OCI-LY1 (cell line): ENCODE measurements at regions not wholly inside any gene's neighbourhood (a gene's known extent, or its start where the extent isn't known, plus 50 kb on each side); places are given as distances from the start of the nearest gene placed in this dataset.

Source experiments
- H2AFZ ChIP-seq: fragments of 200-600 bp; sonication (generic), shearing (Covaris generic); 2 replicates; pipeline ENCODE4 v1.6.0; 2014; ENCODE audit warnings: antibody characterized with exemption, mild to moderate bottlenecking, low read length
- H3F3A ChIP-seq: fragments of 200-600 bp; sonication (generic), shearing (Covaris generic); 2 replicates; pipeline ENCODE4 v1.6.0; 2014; ENCODE audit warnings: mild to moderate bottlenecking, antibody characterized with exemption, low read length, moderate library complexity; ENCODE audit not compliant: insufficient read depth
- H3K27ac ChIP-seq: fragments of 200-600 bp; sonication (generic); 2 replicates; pipeline ENCODE4 v1.5.1; 2014; ENCODE audit warnings: low read length, mixed run types, mild to moderate bottlenecking, low read depth; ENCODE audit not compliant: poor library complexity, severe bottlenecking
- H3K27me3 ChIP-seq: fragments of 200-600 bp; sonication (generic); 2 replicates; pipeline ENCODE4 v1.6.0; 2014; ENCODE audit warnings: antibody characterized with exemption, mild to moderate bottlenecking, low read length, moderate library complexity; ENCODE audit not compliant: insufficient read depth
- H3K36me3 ChIP-seq: fragments of 200-600 bp; sonication (generic); 2 replicates; pipeline ENCODE4 v1.6.1; 2014; ENCODE audit warnings: mild to moderate bottlenecking, antibody characterized with exemption, low read length, moderate library complexity, mixed read lengths; ENCODE audit not compliant: insufficient read depth
- H3K4me1 ChIP-seq: fragments of 200-600 bp; sonication (generic); 2 replicates; pipeline ENCODE4 v1.5.1; 2014; ENCODE audit warnings: mild to moderate bottlenecking, low read length, moderate library complexity; ENCODE audit not compliant: insufficient read depth, severe bottlenecking
- H3K4me2 ChIP-seq: fragments of 200-600 bp; sonication (generic), shearing (Covaris generic); 2 replicates; pipeline ENCODE4 v1.6.1; 2014; ENCODE audit warnings: low read length
- H3K4me3 ChIP-seq: fragments of 200-600 bp; sonication (generic); 2 replicates; pipeline ENCODE4 v1.5.1; 2014; ENCODE audit warnings: low read length, low read depth, mild to moderate bottlenecking, mixed read lengths; ENCODE audit not compliant: poor library complexity, severe bottlenecking
- H3K79me2 ChIP-seq: fragments of 200-600 bp; shearing (Covaris generic); 2 replicates; pipeline ENCODE4 v1.6.1; 2016; ENCODE audit warnings: mixed run types, low read length, mixed read lengths; ENCODE audit not compliant: insufficient read depth
- H3K9ac ChIP-seq: fragments of 200-600 bp; sonication (generic), shearing (Covaris generic); 2 replicates; pipeline ENCODE4 v1.6.1; 2014; ENCODE audit warnings: mild to moderate bottlenecking, low read length, mixed read lengths
- H3K9me2 ChIP-seq: fragments of 200-600 bp; sonication (generic), shearing (Covaris generic); 2 replicates; pipeline ENCODE4 v1.6.1; 2014; ENCODE audit warnings: low read depth, mild to moderate bottlenecking, low read length, mixed read lengths
- H3K9me3 ChIP-seq: fragments of 200-600 bp; shearing (Covaris generic); 2 replicates; pipeline ENCODE4 v1.6.1; 2014; ENCODE audit warnings: low read length, mixed read lengths
- H4K20me1 ChIP-seq: fragments of 200-600 bp; sonication (generic), shearing (Covaris generic); 2 replicates; pipeline ENCODE4 v1.6.0; 2016; ENCODE audit warnings: mild to moderate bottlenecking, low read length; ENCODE audit not compliant: insufficient read depth
- EZH2 ChIP-seq: fragments of 200-600 bp; sonication (generic), shearing (Covaris generic); IDR thresholded peaks from 2 replicates; pipeline ENCODE4 v1.8.0; 2017; ENCODE audit warnings: borderline replicate concordance, mixed run types, mild to moderate bottlenecking, antibody characterized with exemption, low read length, moderate library complexity, mixed read lengths
- TF ChIP-seq, protein P1 (sequence below): fragments of 200-600 bp; sonication (generic), shearing (Covaris generic); IDR thresholded peaks from 2 replicates; pipeline ENCODE4 v1.5.1; 2017; ENCODE audit warnings: mild to moderate bottlenecking, antibody characterized with exemption, low read length, moderate library complexity, mixed read lengths

- Histone ChIP-seq H3K9me2 (no peaks in the 10 kb centered on the region), H3K9me3 (no peaks in the 10 kb centered on the region), H3K36me3 (no peaks in the 10 kb centered on the region), H3K79me2 (no peaks in the 10 kb centered on the region), H4K20me1 (no peaks in the 10 kb centered on the region), H3K4me1 (no peaks in the 10 kb centered on the region), H3K27ac (no peak overlapping the region), H2AFZ (no peak overlapping the region), H3F3A (no peaks in the 10 kb centered on the region), H3K4me2 (no peak overlapping the region), H3K27me3 (no peaks in the 10 kb centered on the region), H3K4me3 (no peak overlapping the region), H3K9ac (no peak overlapping the region)
- TF ChIP-seq EZH2, result no peak
- TF ChIP-seq, protein P1, sequence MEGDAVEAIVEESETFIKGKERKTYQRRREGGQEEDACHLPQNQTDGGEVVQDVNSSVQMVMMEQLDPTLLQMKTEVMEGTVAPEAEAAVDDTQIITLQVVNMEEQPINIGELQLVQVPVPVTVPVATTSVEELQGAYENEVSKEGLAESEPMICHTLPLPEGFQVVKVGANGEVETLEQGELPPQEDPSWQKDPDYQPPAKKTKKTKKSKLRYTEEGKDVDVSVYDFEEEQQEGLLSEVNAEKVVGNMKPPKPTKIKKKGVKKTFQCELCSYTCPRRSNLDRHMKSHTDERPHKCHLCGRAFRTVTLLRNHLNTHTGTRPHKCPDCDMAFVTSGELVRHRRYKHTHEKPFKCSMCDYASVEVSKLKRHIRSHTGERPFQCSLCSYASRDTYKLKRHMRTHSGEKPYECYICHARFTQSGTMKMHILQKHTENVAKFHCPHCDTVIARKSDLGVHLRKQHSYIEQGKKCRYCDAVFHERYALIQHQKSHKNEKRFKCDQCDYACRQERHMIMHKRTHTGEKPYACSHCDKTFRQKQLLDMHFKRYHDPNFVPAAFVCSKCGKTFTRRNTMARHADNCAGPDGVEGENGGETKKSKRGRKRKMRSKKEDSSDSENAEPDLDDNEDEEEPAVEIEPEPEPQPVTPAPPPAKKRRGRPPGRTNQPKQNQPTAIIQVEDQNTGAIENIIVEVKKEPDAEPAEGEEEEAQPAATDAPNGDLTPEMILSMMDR, result no peak
Measured at GRCh38 chr7:45993621-45994020, 72.5 kb upstream of the IGFBP3 start.

DNA sequence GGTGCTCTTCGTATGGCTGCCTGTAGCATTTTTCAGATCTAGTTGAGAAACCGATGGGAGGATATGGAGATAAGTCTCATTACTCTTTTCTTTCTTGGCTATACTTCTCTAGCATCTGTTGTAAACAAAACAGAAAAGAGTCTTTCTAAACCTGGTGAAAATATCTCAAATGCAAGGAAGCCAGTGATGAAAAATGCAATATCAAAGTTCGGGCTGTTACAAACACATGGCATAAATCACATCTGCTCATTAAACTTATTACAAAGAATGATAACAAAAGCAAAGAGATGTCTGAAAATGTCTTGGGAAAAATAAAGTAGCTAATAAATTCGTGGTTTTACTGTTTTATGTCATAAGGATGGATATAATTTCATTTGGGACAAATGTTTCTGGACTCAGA is 71.8 kb upstream of the IGFBP3 start:
- Histone ChIP-seq H3K27me3 (no peaks in the 10 kb centered on the region), H2AFZ (no peak overlapping the region), H4K20me1 (no peaks in the 10 kb centered on the region), H3F3A (no peaks in the 10 kb centered on the region), H3K4me1 (no peaks in the 10 kb centered on the region), H3K36me3 (no peaks in the 10 kb centered on the region), H3K9me2 (no peaks in the 10 kb centered on the region), H3K4me2 (no peak overlapping the region), H3K4me3 (no peak overlapping the region), H3K79me2 (no peaks in the 10 kb centered on the region), H3K9me3 (no peaks in the 10 kb centered on the region), H3K9ac (no peak overlapping the region), H3K27ac (no peak overlapping the region)
- TF ChIP-seq, protein P1, result no peak
- no peak for TF ChIP-seq EZH2

GRCh38 chr7:45990276-45990675 is 69.2 kb upstream of the IGFBP3 start:
- no peak overlapping the region for H3K4me3 ChIP-seq
- no peak overlapping the region for H3K4me2 ChIP-seq
- no peak overlapping the region for H3K9ac ChIP-seq
- no peak overlapping the region for H2AFZ ChIP-seq
- TF ChIP-seq EZH2, result no peak
- TF ChIP-seq, protein P1, result no peak
- no peaks in the 10 kb centered on the region; the same call in 1 of the 2 replicates for H3K27me3 ChIP-seq
- H3K27ac ChIP-seq, result no peak overlapping the region
- H3F3A ChIP-seq, result no peaks in the 10 kb centered on the region
- no peaks in the 10 kb centered on the region for H4K20me1 ChIP-seq
- H3K9me2 ChIP-seq, result no peaks in the 10 kb centered on the region
- H3K9me3 ChIP-seq, result no peaks in the 10 kb centered on the region
- H3K79me2 ChIP-seq, result no peaks in the 10 kb centered on the region
- H3K36me3 ChIP-seq, result no peaks in the 10 kb centered on the region
- no peaks in the 10 kb centered on the region for H3K4me1 ChIP-seq
